Cerebellar nuclear complex (tissue), 1 donor: ENCODE measurements at regions not wholly inside any gene's neighbourhood (a gene's known extent, or its start where the extent isn't known, plus 50 kb on each side); places are given as distances from the start of the nearest gene placed in this dataset.
"Not testable (repeated sequence)": the region's sequence is repeated elsewhere in the genome, so short reads cannot be mapped to it uniquely, and the experiment has no call there.

Experiments used
- DNase-seq, 2 experiments: peaks; one replicate each; lab custom pipeline; 2025; lab: John Stamatoyannopoulos, UW

- DNase-seq = no peak
Observed at GRCh38 chr2:8139668-8140200, 542.1 kb upstream of the ID2 start.

GRCh38 chr2:8141079-8141707 is 540.7 kb upstream of the ID2 start:
- no peak for DNase-seq

GRCh38 chr2:8141780-8142179 is 540.1 kb upstream of the ID2 start:
- no peak for DNase-seq

GRCh38 chr2:8142461-8142860 is 539.4 kb upstream of the ID2 start:
- no peak for DNase-seq

- no peak for DNase-seq
Observed at GRCh38 chr2:8144131-8144631, 537.7 kb upstream of the ID2 start.

- no peak for DNase-seq
Observed at GRCh38 chr2:8144785-8145184, 537.1 kb upstream of the ID2 start.

- not testable (repeated sequence) for DNase-seq
Observed at GRCh38 chr2:8145375-8145774, 536.5 kb upstream of the ID2 start.

- no peak for DNase-seq
Observed at GRCh38 chr2:8146132-8147005, 535.5 kb upstream of the ID2 start.

GRCh38 chr2:8148260-8149006 is 533.4 kb upstream of the ID2 start:
- DNase-seq = no peak

GRCh38 chr2:8149007-8149405 is 532.9 kb upstream of the ID2 start:
- no peak for DNase-seq

- no peak for DNase-seq
Observed at GRCh38 chr2:8149985-8150539, 531.8 kb upstream of the ID2 start.

- no peak for DNase-seq
Observed at GRCh38 chr2:8151888-8152287, 530.0 kb upstream of the ID2 start.

GRCh38 chr2:8152392-8153257 is 529.2 kb upstream of the ID2 start:
- DNase-seq = no peak

GRCh38 chr2:8153258-8153718 is 528.6 kb upstream of the ID2 start:
- no peak for DNase-seq

- DNase-seq = no peak
Observed at GRCh38 chr2:8154270-8154669, 527.6 kb upstream of the ID2 start.

GRCh38 chr2:8154936-8155335 is 526.9 kb upstream of the ID2 start:
- no peak for DNase-seq

- no peak for DNase-seq
Observed at GRCh38 chr2:8157621-8158430, 524.0 kb upstream of the ID2 start.

- DNase-seq = no peak
Observed at GRCh38 chr2:8158711-8159110, 523.1 kb upstream of the ID2 start.

- no peak for DNase-seq
Observed at GRCh38 chr2:8159211-8159965, 522.5 kb upstream of the ID2 start.
